Tibial nerve (tissue), 4 donors: ENCODE measurements at regions not wholly inside any gene's neighbourhood (a gene's known extent, or its start where the extent isn't known, plus 50 kb on each side); places are given as distances from the start of the nearest gene placed in this dataset.

Source experiments
- DNase-seq, 2 donors: peaks; one replicate each; pipeline ENCODE4 v3.0.0-alpha.2; 2019; ENCODE audit warnings: low spot score in 2 of 2
- H3K27ac ChIP-seq, 4 donors: fragments of 200-600 bp; sonication (generic) in 3 of 4; one replicate each; pipeline ENCODE4 v1.5.1; 2017 to 2019; ENCODE audit warnings: mild to moderate bottlenecking in 1 of 4
- H3K27me3 ChIP-seq, 2 donors: fragments of 200-600 bp; sonication (generic) in 1 of 2; one replicate each; pipeline versions ENCODE4 v1.5.1 to v1.6.0; 2017 to 2019
- H3K36me3 ChIP-seq, 3 donors: fragments of 200-600 bp; sonication (generic); one replicate each; pipeline ENCODE4 v1.5.1; 2018 to 2019
- H3K4me1 ChIP-seq, 4 donors: fragments of 200-600 bp; sonication (generic) in 3 of 4; one replicate each; pipeline ENCODE4 v1.5.1; 2017 to 2019
- H3K4me3 ChIP-seq, 4 donors: fragments of 200-600 bp; sonication (generic) in 3 of 4; one replicate each; pipeline ENCODE4 v1.5.1; 2017 to 2019; ENCODE audit warnings: mild to moderate bottlenecking in 1 of 4, moderate library complexity in 1 of 4
- H3K9me3 ChIP-seq, 4 donors: fragments of 200-600 bp; sonication (generic) in 3 of 4; one replicate each; pipeline ENCODE4 v1.5.1; 2017 to 2019
- EP300 ChIP-seq, 2 donors: sonication (generic); formaldehyde crosslinking; IDR thresholded peaks; one replicate each; pipeline ENCODE4 v1.6.1; 2017; ENCODE audit warnings: antibody characterized with exemption in 2 of 2, mild to moderate bottlenecking in 1 of 2
- POLR2A ChIP-seq, 2 donors: fragments of 450-650 bp; IDR thresholded peaks; one replicate each; pipeline ENCODE4 v1.6.1; 2017; ENCODE audit warnings: antibody characterized with exemption in 2 of 2, mild to moderate bottlenecking in 2 of 2, moderate library complexity in 2 of 2
- WGBS, 2 donors: methylation state at CpG; one replicate each; pipeline ENCODE4 v1.1.5; 2018; 5-methylcytosine and 5-hydroxymethylcytosine counted together
- TF ChIP-seq, protein P1 (sequence below), 5 experiments: fragments of 200-600 bp in 3 of 5; fragments of 450-650 bp in 2 of 5; sonication (generic) in 3 of 5; IDR thresholded peaks; one replicate each; pipeline ENCODE4 v1.5.1; 2016 to 2019; ENCODE audit warnings: antibody characterized with exemption in 5 of 5, mild to moderate bottlenecking in 3 of 5, moderate library complexity in 2 of 5

DNA sequence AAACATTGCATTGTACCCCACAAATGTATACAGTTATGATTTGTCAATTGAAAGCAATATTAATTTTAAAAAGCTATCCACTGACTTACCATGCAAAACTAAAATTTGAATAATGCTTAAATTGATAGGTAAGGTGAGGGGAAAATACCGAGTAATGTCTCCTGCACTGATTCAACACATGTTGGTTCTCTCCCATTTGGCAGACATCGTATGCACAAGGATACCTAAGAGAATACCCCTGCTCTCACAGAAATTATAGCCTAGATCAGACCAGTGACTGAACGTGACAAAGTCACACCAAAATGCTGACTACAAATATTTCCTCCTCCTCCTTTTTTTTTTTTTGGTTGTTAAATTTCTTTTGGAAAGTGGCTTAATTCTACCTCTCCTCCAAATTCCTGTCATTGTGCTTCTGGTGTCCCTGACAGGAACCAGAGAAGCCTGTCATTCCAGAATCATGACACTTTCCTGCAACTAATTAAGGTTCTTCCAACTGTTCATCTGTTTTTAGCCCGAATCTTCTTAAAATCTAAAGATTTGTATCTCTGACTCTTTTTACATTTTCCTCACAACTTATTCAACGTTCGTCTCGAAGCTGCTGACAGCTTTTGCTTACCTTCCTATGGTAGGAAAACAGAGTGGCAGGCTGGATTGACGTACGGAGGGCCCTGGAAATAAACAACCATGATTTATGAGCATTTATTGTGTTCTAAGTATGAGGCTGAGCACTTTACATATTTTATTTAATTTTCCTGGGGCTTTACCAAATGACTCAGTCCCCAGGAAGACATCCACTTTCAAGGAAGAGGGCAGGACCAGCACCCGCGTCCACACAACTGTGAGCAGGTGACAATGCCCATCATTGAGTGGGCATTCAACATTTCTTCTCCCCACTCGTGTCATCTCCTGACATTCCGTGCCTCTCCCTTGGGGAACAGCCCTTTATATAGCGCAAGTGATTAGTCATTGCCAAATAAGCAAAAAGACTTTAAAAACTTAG lies 57.9 kb upstream of the KCNE2 start:
- no peak for DNase-seq
- H3K4me3 ChIP-seq: no peak overlapping the region

DNA sequence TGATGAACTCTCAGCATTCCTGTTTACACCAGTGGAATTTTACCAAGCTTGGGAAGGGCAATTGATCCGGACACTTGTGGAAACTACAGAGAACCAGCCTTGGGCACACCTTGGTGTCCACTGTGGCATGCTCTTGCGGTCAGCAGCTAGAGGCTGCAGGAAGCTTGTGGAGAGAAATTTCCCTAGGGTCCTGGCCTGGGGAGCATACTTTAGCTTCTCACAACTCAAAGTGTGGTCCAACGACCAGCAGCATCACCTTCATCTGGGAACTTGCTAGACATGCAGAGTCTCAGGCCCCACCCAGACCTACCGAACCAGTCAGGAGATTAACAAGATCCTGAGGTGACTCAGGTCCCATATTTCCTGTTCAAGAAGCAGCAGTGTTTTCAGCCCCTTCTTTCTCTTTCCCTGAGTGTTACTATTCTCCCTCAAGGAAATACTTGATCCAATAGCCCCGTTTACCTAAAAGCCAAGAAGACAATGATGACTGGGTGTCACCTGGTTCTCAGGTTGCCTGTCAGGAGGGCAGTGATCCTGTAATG lies 55.7 kb upstream of the KCNE2 start:
- WGBS, 2 donors: 86 to 92% methylated on average over 5 of the region's 5 CpGs
- no peak overlapping the region for H3K4me3 ChIP-seq
- TF ChIP-seq EP300 (IDR thresholded peaks at IDR 0.05) (no peak), POLR2A (IDR thresholded peaks at IDR 0.05) (no peak)
- TF ChIP-seq, protein P1, sequence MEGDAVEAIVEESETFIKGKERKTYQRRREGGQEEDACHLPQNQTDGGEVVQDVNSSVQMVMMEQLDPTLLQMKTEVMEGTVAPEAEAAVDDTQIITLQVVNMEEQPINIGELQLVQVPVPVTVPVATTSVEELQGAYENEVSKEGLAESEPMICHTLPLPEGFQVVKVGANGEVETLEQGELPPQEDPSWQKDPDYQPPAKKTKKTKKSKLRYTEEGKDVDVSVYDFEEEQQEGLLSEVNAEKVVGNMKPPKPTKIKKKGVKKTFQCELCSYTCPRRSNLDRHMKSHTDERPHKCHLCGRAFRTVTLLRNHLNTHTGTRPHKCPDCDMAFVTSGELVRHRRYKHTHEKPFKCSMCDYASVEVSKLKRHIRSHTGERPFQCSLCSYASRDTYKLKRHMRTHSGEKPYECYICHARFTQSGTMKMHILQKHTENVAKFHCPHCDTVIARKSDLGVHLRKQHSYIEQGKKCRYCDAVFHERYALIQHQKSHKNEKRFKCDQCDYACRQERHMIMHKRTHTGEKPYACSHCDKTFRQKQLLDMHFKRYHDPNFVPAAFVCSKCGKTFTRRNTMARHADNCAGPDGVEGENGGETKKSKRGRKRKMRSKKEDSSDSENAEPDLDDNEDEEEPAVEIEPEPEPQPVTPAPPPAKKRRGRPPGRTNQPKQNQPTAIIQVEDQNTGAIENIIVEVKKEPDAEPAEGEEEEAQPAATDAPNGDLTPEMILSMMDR (IDR thresholded peaks at IDR 0.05): no peak
- H3K9me3 ChIP-seq: no peaks in the 10 kb centered on the region
- H3K27ac ChIP-seq: no peak overlapping the region
- no peaks in the 10 kb centered on the region for H3K27me3 ChIP-seq
- H3K4me1 ChIP-seq: peaks cover 0 to 24% (median 8%) of the 10 kb centered on the region in 4 donors
- DNase-seq: no peak
- H3K36me3 ChIP-seq: no peaks in the 10 kb centered on the region

More for the DNA sequence above, 57.9 kb upstream of the KCNE2 start:
- Histone ChIP-seq H3K27ac (no peak overlapping the region), H3K4me1 (peaks cover 0 to 6% (median 1%) of the 10 kb centered on the region in 4 donors), H3K27me3 (no peaks in the 10 kb centered on the region), H3K9me3 (peaks cover 0 to 4% (median 0%) of the 10 kb centered on the region in 4 donors), H3K36me3 (no peaks in the 10 kb centered on the region)
- 80 to 82% methylated on average over 14 of the region's 14 CpGs for WGBS, 2 donors
- no peak for TF ChIP-seq POLR2A (IDR thresholded peaks at IDR 0.05)
- TF ChIP-seq, protein P1 (IDR thresholded peaks at IDR 0.05): no peak
- TF ChIP-seq EP300 (IDR thresholded peaks at IDR 0.05): no peak

DNA sequence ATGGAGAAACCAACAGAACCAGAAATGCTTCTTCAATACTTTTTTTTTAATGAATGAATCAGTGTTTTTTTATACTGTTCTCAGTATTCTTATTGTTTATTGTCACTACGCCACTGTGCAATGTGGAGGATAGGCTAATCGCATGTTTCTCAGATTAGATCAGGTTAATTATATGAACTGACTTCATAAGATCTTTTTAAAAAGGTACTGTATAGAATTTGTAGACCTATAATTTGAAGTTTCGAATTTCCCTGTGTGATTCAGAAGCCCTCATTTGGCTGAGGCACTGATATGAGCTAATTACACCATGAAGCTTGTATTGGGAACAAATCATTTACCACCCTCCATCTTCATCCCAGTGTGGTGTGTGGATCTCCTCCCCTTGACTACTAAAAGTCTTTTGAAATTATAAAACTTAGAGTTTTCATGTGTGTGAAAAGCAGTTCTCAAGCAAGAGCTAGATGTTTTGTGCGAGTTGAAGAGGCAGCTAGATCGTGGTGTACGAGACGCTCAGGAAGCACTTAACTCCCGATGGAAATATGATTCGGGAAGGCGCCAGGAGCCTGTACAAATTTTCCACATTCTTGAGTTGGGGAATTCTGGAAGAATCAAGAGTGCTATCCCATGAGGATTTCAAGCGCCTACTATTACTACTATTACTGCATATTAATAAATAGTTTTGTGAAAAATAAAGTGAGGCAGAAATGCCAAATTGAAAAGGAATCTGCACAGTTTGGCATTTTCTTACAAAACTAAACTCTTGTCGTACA lies 52.1 kb upstream of the KCNE2 start:
- Histone ChIP-seq H3K4me3 (no peak overlapping the region), H3K36me3 (no peaks in the 10 kb centered on the region), H3K27ac (peak overlapping the region; percentile 9 to 86 (median 58)), H3K27me3 (no peaks in the 10 kb centered on the region), H3K4me1 (peaks cover 0 to 39% (median 14%) of the 10 kb centered on the region in 4 donors), H3K9me3 (no peaks in the 10 kb centered on the region)
- 30 to 31% methylated on average over 12 of the region's 12 CpGs for WGBS, 2 donors
- DNase-seq: no peak
- TF ChIP-seq POLR2A (IDR thresholded peaks at IDR 0.05): no peak
- TF ChIP-seq, protein P1 (IDR thresholded peaks at IDR 0.05): no peak
- TF ChIP-seq EP300 (IDR thresholded peaks at IDR 0.05): peak in 1 of 2 donors; percentile 22

DNA sequence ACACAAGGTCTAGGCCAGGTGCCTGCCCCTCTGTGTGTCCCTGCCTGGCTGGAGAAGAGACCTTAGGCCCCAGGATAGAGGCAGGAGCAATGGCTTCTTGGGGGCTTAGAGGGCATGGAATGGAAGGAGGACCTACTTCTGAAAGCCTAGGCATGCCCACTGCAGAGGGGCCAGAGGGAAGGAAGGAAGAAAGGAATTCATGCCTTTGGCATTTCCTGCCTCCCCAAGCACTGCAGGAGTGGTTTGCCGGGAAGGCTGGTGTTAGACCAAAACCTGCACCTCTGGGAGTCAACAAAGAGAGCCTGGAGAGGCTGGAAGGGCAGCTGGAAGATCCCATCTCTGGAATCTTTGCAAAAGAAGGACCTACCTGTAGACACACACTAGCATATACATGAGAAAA lies 50.7 kb upstream of the KCNE2 start:
- TF ChIP-seq, protein P1 (IDR thresholded peaks at IDR 0.05): no peak
- TF ChIP-seq POLR2A (IDR thresholded peaks at IDR 0.05): no peak
- no peak for TF ChIP-seq EP300 (IDR thresholded peaks at IDR 0.05)
- 27 to 36% methylated on average over 1 of the region's 1 CpG for WGBS, 2 donors
- Histone ChIP-seq H3K27ac (peak overlapping the region in 2 of 4 donors; percentile 59 to 66), H3K27me3 (no peaks in the 10 kb centered on the region), H3K4me3 (no peak overlapping the region), H3K36me3 (no peaks in the 10 kb centered on the region), H3K9me3 (no peaks in the 10 kb centered on the region), H3K4me1 (peaks cover 0 to 39% (median 14%) of the 10 kb centered on the region in 4 donors)
- DNase-seq: no peak
